H7 (cell line): ENCODE measurements at regions not wholly inside any gene's neighbourhood (a gene's known extent, or its start where the extent isn't known, plus 50 kb on each side); places are given as distances from the start of the nearest gene placed in this dataset.

Source experiments
- DNase-seq: peaks from one replicate; pipeline ENCODE4 v3.0.0; 2012
- H3K27me3 ChIP-seq: 2 replicates; pipeline ENCODE4 v1.6.0; 2011; ENCODE audit warnings: mild to moderate bottlenecking, low read length; ENCODE audit not compliant: control insufficient read depth, insufficient read depth
- H3K36me3 ChIP-seq: replicated peaks from 2 replicates; pipeline ENCODE4 v1.5.1; 2011; ENCODE audit warnings: low read length; ENCODE audit not compliant: control insufficient read depth, insufficient read depth
- H3K4me3 ChIP-seq: 2 replicates; pipeline ENCODE4 v1.5.1; 2011; ENCODE audit warnings: low read depth, mild to moderate bottlenecking, control low read depth, low read length, moderate library complexity; ENCODE audit not compliant: insufficient read depth

DNA sequence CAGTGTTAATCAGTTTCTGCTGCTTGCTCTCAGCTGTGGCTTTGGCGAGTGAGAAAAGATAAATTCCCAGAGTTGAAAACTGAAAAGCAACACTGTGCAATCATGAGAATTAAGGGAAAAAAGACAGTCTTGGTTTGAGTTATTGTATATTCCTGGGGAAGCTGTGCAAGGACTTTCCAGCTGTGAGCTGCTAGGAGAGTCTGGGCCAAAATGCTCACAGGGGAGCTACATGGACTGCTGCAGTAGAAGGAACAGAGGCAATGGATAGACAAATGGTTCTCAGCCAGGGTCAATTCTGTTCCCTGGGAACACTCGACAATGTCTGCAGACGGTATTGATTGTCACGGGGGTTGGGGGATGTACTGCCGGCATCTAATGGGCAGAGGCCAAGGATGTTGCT, 102.0 kb upstream of the ADAMTS18 start:
- no peak for DNase-seq
- Histone ChIP-seq H3K36me3 (no peaks in the 10 kb centered on the region), H3K27me3 (no peaks in the 10 kb centered on the region), H3K4me3 (no peak overlapping the region)

DNA sequence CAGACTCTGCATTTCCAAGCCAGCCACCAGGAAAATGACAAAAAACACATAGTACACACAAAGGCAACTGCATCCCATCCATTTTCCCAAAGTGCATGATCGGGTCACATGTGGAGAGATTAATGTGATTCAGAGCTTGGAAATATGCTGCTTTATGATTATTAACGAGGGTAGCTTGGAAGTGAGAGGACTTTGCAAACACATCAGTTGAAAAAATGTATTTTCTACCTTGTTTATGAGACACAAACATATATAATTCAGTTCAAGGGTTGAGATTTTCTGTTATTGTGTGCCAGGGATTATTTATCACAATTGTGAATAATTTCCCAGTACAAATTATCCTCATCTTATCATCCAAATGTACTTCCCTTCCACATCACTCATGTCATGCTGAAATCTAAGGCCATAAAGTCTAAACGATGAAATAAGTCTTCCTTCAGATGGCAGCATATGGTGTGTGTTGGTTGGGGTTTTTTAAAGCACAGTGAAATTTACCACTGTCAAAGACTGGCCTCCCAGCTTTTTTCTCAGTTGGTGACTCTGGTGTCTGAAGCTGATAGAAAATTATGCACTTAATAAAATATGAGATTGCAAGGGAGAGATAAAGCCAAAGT, 104.7 kb upstream of the ADAMTS18 start:
- Histone ChIP-seq H3K36me3 (no peaks in the 10 kb centered on the region), H3K27me3 (no peaks in the 10 kb centered on the region), H3K4me3 (no peak overlapping the region)
- no peak for DNase-seq

DNA sequence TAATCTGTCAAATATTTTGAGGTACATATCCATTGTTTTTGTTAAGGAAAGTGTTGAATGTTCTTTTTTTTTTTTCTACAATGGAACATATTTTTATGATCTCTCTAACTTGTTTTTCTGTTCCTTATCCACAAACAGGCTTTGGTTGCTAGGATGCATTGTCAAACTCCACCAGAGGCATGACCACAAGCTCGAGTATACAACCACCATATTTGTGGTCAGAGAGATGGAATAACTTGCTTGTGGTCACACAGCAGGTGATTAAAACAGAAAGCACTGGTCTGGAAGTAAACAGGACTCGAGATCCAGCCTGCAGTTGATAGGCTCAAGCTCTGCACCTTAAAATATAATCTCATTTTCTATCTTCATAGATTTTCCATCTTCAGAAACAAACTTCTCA, 105.8 kb upstream of the ADAMTS18 start:
- H3K36me3 ChIP-seq = no peaks in the 10 kb centered on the region
- no peak overlapping the region for H3K4me3 ChIP-seq
- no peaks in the 10 kb centered on the region for H3K27me3 ChIP-seq
- DNase-seq = no peak

DNA sequence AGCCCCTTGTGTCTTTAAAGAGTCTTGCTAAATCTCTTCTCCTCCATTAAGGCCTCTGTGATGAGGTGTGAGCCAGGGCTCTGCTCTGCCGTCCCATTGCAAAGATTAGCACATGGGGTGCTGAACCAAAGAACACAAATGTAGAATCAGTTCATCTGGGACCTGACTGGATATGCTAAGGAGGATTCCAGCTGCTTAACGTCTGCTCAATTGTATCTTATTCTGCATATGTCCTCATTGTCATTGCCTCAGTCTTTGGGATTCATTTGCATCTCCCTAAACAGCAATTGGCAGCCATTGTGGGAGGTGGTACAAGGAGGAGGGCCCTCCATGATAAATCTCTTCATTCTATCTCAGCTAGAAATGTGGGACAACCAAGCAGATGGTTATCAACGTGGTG, 106.3 kb upstream of the ADAMTS18 start:
- Histone ChIP-seq H3K4me3 (no peak overlapping the region), H3K27me3 (no peaks in the 10 kb centered on the region), H3K36me3 (no peaks in the 10 kb centered on the region)
- DNase-seq = peak; percentile 23

DNA sequence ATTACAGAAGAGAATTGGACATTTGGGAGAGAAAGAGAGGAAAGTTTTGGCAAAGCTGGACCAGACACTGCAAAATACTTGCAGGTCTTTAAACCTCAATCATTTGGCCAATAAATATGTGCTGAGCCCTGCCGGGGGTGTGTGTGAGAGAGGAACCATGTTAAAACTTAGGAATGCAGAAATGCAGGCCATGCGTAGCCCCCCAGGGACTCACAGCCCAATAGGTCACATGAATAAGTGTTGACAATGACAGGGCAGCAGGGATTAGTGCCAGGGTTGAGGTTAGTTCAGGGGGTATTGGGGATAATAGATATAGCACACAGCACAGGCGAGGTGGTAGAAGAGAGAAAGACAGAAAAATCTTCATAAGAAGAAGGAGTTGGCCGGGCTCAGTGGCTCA, 113.3 kb upstream of the ADAMTS18 start:
- no peaks in the 10 kb centered on the region for H3K36me3 ChIP-seq
- no peak for DNase-seq
- no peaks in the 10 kb centered on the region for H3K27me3 ChIP-seq
- no peak overlapping the region for H3K4me3 ChIP-seq

- Histone ChIP-seq H3K36me3 (no peaks in the 10 kb centered on the region), H3K27me3 (no peaks in the 10 kb centered on the region), H3K4me3 (no peak overlapping the region)
- DNase-seq = no peak
These were observed 113.9 kb upstream of the ADAMTS18 start for GRCh38 chr16:77548766-77549165.

GRCh38 chr16:77549876-77550275, 115.0 kb upstream of the ADAMTS18 start:
- Histone ChIP-seq H3K27me3 (no peaks in the 10 kb centered on the region), H3K4me3 (no peak overlapping the region), H3K36me3 (no peaks in the 10 kb centered on the region)
- no peak for DNase-seq

DNA sequence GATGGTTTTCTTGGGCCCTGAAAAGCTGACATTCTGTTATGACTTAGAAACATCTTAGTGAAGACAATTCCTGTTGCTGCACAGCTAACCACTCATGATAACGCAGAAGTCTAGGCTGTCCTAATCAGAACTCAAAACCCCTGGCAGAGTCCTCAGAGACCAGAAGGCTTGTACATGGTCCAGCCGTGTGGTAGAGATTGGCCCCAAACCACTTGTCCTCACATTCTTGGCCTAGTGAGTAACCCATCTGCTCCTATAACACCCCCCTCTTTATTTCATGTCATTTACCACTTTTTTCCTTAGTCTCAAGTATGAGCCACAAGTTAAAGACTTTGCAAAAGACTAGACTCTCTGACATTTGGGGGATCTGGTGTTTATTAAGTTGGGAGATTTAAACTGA, 116.5 kb upstream of the ADAMTS18 start:
- H3K4me3 ChIP-seq = no peak overlapping the region
- DNase-seq = no peak
- H3K27me3 ChIP-seq = no peaks in the 10 kb centered on the region
- no peaks in the 10 kb centered on the region for H3K36me3 ChIP-seq

DNA sequence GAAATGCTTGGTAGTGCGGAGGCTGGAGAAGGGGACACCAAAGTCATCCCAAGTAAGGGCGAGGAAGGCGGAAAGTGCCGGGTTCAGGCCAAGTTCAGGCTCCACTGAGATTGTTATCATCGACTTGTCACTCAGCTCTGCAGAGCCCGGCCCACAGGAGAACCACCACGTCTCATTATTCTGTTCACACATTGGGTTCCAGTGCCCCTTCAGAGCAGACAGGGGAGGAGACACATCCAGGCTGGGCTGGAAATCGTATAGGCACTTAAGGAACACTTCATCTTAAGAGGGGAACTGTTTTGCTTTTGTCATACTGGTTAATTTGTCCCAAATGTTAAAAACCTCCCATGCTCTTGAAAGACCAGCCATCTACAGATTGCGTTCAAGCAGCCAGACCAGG, 118.3 kb upstream of the ADAMTS18 start:
- no peaks in the 10 kb centered on the region for H3K27me3 ChIP-seq
- no peak overlapping the region for H3K4me3 ChIP-seq
- no peak for DNase-seq
- H3K36me3 ChIP-seq = no peaks in the 10 kb centered on the region

DNA sequence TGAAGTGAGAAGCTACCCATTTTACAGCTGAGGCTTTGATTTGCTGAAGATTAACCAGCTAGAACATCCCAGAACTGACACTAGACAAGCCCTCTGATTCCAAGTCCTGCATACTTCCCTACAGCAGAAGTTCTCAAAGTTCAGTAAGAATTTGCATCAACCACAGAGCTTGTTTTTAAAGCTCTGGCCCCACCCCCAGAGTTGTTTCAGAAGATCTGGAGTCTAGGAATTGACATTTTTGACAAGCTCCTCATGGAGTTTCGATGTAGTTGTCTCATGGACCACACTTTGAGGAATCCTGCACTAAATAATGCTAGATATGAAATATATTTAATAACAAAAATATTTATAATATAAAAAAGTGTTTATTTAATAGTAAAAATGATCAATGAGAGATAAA, 120.3 kb upstream of the ADAMTS18 start:
- DNase-seq = no peak
- no peaks in the 10 kb centered on the region for H3K27me3 ChIP-seq
- H3K36me3 ChIP-seq = no peaks in the 10 kb centered on the region
- no peak overlapping the region for H3K4me3 ChIP-seq

DNA sequence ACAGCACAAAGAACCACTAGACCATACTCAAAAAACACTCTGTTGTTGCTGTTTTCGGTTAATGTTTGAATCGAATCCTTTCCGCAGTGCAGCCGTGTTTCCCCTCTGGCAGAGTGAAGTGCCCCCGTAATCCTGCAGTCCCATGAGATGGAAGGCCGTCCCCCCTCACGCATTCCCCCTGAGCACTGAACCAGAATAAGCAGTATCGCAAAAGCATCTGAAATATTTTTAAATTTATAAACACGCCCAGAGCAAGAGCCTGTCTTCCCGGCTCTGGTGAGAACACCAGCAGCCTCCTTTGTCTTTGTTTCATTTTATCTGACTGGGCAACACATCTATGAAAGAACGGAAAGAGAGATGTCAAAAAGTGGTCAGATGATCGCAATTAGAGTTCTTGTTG, 121.0 kb upstream of the ADAMTS18 start:
- H3K36me3 ChIP-seq = no peaks in the 10 kb centered on the region
- DNase-seq = no peak
- H3K27me3 ChIP-seq = no peaks in the 10 kb centered on the region
- no peak overlapping the region for H3K4me3 ChIP-seq

DNA sequence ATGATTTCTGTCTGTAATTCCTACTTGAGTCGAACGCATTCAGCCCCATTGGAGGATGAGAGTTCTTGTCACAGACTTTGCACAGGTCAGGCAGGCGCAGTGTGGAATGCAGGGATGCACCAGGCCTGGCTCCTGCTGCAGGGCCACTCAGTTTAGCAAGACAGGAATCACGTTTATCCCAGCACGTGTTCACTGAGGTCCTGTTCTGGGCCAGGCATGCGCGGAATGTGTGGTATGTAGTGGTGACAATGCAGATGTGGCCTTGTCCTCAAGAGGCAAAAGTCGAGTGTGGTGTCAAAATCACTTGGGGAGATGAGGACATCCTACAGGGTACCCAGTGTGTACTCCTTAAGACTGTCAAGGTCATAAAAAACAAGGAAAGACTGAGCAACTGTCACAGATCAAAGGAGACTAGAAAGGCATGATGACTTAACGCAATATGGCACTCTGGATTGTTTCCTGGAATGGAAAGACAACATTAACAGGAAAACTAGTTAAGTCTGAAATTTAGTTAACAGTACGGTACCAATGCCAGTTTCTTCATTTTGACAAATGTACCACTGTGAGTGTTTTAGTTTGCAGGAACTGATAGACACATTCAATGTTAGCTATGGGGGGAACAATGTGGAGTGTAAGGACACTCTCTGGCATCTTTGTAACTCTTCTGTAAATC, 121.5 kb upstream of the ADAMTS18 start:
- peak; percentile 19 for DNase-seq
- Histone ChIP-seq H3K4me3 (no peak overlapping the region), H3K36me3 (no peaks in the 10 kb centered on the region), H3K27me3 (no peaks in the 10 kb centered on the region)

- Histone ChIP-seq H3K27me3 (no peaks in the 10 kb centered on the region), H3K36me3 (no peaks in the 10 kb centered on the region), H3K4me3 (no peak overlapping the region)
- no peak for DNase-seq
These were observed 122.6 kb upstream of the ADAMTS18 start for GRCh38 chr16:77557385-77557784.

DNA sequence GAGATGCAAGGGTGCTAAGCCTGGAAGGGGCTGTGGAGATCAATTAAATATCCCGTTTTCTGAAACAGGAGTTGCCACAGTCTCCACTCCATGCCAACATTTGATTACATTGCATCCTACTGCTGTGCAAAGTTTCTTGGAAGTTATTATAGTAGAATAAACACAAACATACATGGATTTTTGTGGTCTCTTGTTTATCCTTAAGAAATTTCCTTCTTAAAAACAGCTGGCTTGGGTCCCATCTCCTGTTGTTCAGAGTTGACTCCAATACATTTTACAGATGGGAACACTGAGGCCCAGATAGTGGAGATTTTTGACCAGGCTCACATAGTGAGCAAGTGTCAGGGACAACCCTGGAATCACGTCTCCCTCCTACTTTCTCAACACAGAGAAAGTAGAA, 124.0 kb upstream of the ADAMTS18 start:
- no peak for DNase-seq
- Histone ChIP-seq H3K36me3 (no peaks in the 10 kb centered on the region), H3K27me3 (no peaks in the 10 kb centered on the region), H3K4me3 (no peak overlapping the region)

GRCh38 chr16:77562497-77562896, 127.7 kb upstream of the ADAMTS18 start:
- Histone ChIP-seq H3K36me3 (no peaks in the 10 kb centered on the region), H3K27me3 (no peaks in the 10 kb centered on the region), H3K4me3 (no peak overlapping the region)
- DNase-seq = no peak
